ENCODE measurements at regions not wholly inside any gene's neighbourhood (a gene's known extent, or its start where the extent isn't known, plus 50 kb on each side); places are given as distances from the start of the nearest gene placed in this dataset.

GRCh38 chr12:16785953-16786352, 180.0 kb upstream of the LMO3 start:
- TF ChIP-seq CTCF (IDR thresholded peaks at IDR 0.05; ENCODE audit: low read depth, low read length, poor library complexity, severe bottlenecking) (no peak), EZH2phosphoT487 (IDR thresholded peaks at IDR 0.05; ENCODE audit: borderline replicate concordance, low read length) (no peak)
